ENCODE measurements at regions not wholly inside any gene's neighbourhood (a gene's known extent, or its start where the extent isn't known, plus 50 kb on each side); places are given as distances from the start of the nearest gene placed in this dataset.
A peak's percentile ranks its signal among the peaks of the same experiment; 100 is the strongest.

GRCh38 chr1:182301026-182301436 lies 90.6 kb downstream of the GLUL start (continued):
- TF ChIP-seq FOXM1 (IDR thresholded peaks at IDR 0.05; ENCODE audit: low read depth) (no peak), FOXM1 (CRISPR knock-in tag; IDR thresholded peaks at IDR 0.05; ENCODE audit: low read depth) (no peak), PKNOX1 (IDR thresholded peaks at IDR 0.05) (peak; percentile 37; the same call in 1 of the 2 replicates), GABPA (tag; conservative IDR thresholded peaks at IDR 0.05; ENCODE audit: low read depth) (no peak), ZNF165 (CRISPR knock-in tag; IDR thresholded peaks at IDR 0.05; ENCODE audit: borderline replicate concordance) (no peak), GATAD2A (IDR thresholded peaks at IDR 0.05) (peak; percentile 9; the same call in 1 of the 2 replicates), NONO (IDR thresholded peaks at IDR 0.05; ENCODE audit: low read depth in 2 of 2, low read length in 1 of 2) (no peak), EHMT2 (IDR thresholded peaks at IDR 0.05) (no peak), RBM25 (IDR thresholded peaks at IDR 0.05; ENCODE audit: low read depth, low read length, severe bottlenecking) (no peak), HDAC3 (IDR thresholded peaks at IDR 0.05; ENCODE audit: borderline replicate concordance, partially characterized antibody) (no peak), NCOA1 (IDR thresholded peaks at IDR 0.05; ENCODE audit: low read depth) (no peak), ADNP (tag; IDR thresholded peaks at IDR 0.05) (no peak), GTF2E2 (tag; IDR thresholded peaks at IDR 0.05) (peak; percentile 60), PTRF (tag; IDR thresholded peaks at IDR 0.05) (no peak; the same call in 1 of the 2 replicates), KLF13 (tag; IDR thresholded peaks at IDR 0.05; ENCODE audit: borderline replicate concordance, low read depth) (peak; percentile 39; the same call in 1 of the 2 replicates), GTF2B (IDR thresholded peaks at IDR 0.05; ENCODE audit: extremely low read depth, insufficient read length) (no peak), ETV6 (IDR thresholded peaks at IDR 0.05; ENCODE audit: borderline replicate concordance in 1 of 2, low read depth in 2 of 2, low read length in 1 of 2) (no peak), ETV6 (CRISPR knock-in tag; IDR thresholded peaks at IDR 0.05; ENCODE audit: borderline replicate concordance) (no peak), SMAD4 (CRISPR knock-in tag; conservative IDR thresholded peaks at IDR 0.05) (peak; percentile 49; the same call in 1 of the 2 replicates), ZNF655 (CRISPR knock-in tag; IDR thresholded peaks at IDR 0.05) (no peak), ZNF311 (CRISPR knock-in tag; IDR thresholded peaks at IDR 0.05) (0 out of 2 replicates have a peak, but pooled peaks have one; percentile 4), NFIC (IDR thresholded peaks at IDR 0.05) (peak; percentile 52), POLR2A (conservative IDR thresholded peaks at IDR 0.05) (no peak), NFIX (CRISPR knock-in tag; IDR thresholded peaks at IDR 0.05; ENCODE audit: low read depth) (no peak), ZNF174 (CRISPR knock-in tag; IDR thresholded peaks at IDR 0.05) (no peak), ZBTB9 (CRISPR knock-in tag; IDR thresholded peaks at IDR 0.05) (no peak)

All from K562 (cell line).